Stimulated activated naive CD8-positive, alpha-beta T cell treated with anti-CD3 and anti-CD28 coated beads, Interleukin-15, Interleukin-2, amounts not matched to agents 100 ng/mL and 50 ng/mL, for 24 hours (primary cell): ENCODE measurements at regions not wholly inside any gene's neighbourhood (a gene's known extent, or its start where the extent isn't known, plus 50 kb on each side); places are given as distances from the start of the nearest gene placed in this dataset.
"Not testable (repeated sequence)": the region's sequence is repeated elsewhere in the genome, so short reads cannot be mapped to it uniquely, and the experiment has no call there.

Experiments used
- H3K27ac Mint-ChIP-seq: one replicate; pipeline ENCODE4 v1.8.0; 2021; ENCODE audit warnings: mild to moderate bottlenecking, mixed read lengths
- H3K27me3 Mint-ChIP-seq: one replicate; pipeline ENCODE4 v1.8.0; 2021; ENCODE audit warnings: mixed read lengths
- H3K36me3 Mint-ChIP-seq: one replicate; pipeline ENCODE4 v1.8.0; 2021; ENCODE audit warnings: low read depth, mixed read lengths
- H3K4me1 Mint-ChIP-seq: one replicate; pipeline ENCODE4 v1.8.0; 2021; ENCODE audit warnings: low read depth, mixed read lengths
- H3K4me3 Mint-ChIP-seq: one replicate; pipeline ENCODE4 v1.8.0; 2021; ENCODE audit warnings: mild to moderate bottlenecking, mixed read lengths
- H3K9me3 Mint-ChIP-seq: one replicate; pipeline ENCODE4 v1.8.0; 2021; ENCODE audit warnings: mixed read lengths

DNA sequence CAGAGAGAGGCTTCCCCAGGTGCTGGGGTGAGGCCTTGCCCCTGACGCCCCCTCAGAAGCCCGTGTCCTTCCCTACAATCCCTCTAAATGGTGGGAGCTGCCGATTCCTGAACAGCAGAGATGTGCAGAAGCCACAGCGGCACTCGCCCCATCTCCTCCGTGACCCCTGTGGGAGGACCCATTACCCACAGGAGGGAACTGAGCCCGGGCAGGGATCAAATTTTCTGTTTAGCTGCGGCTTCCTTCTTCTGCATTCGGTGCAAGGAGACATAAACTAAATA, 181.2 kb upstream of the RAB6C start:
- H3K27ac Mint-ChIP-seq: no peak overlapping the region
- H3K36me3 Mint-ChIP-seq: no peaks in the 10 kb centered on the region
- H3K4me1 Mint-ChIP-seq: no peaks in the 10 kb centered on the region
- H3K9me3 Mint-ChIP-seq: no peaks in the 10 kb centered on the region
- H3K27me3 Mint-ChIP-seq: no peaks in the 10 kb centered on the region
- H3K4me3 Mint-ChIP-seq: no peak overlapping the region

DNA sequence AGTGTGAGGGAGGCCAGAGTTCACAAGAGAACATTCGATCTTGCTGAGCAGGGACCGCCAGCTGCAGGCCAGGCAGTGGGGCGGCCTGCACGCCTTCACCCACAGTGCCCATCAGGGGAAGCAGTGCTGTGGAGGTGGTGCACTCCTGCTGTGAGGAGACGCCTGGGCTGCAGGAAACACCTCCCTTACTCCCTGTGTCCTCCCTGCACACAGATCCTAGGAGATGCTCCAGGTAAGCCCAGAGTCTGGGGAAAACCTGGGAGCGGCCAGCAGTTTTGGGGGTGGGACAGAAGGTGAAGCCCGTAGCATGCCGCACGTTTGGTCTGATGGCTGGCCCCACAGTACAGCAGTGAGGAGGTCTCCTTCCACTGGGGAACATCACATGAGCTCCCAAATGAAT, 180.8 kb upstream of the RAB6C start:
- Mint-ChIP-seq H3K36me3 (no peaks in the 10 kb centered on the region), H3K9me3 (no peaks in the 10 kb centered on the region), H3K4me1 (no peaks in the 10 kb centered on the region), H3K27ac (no peak overlapping the region), H3K27me3 (no peaks in the 10 kb centered on the region), H3K4me3 (no peak overlapping the region)

DNA sequence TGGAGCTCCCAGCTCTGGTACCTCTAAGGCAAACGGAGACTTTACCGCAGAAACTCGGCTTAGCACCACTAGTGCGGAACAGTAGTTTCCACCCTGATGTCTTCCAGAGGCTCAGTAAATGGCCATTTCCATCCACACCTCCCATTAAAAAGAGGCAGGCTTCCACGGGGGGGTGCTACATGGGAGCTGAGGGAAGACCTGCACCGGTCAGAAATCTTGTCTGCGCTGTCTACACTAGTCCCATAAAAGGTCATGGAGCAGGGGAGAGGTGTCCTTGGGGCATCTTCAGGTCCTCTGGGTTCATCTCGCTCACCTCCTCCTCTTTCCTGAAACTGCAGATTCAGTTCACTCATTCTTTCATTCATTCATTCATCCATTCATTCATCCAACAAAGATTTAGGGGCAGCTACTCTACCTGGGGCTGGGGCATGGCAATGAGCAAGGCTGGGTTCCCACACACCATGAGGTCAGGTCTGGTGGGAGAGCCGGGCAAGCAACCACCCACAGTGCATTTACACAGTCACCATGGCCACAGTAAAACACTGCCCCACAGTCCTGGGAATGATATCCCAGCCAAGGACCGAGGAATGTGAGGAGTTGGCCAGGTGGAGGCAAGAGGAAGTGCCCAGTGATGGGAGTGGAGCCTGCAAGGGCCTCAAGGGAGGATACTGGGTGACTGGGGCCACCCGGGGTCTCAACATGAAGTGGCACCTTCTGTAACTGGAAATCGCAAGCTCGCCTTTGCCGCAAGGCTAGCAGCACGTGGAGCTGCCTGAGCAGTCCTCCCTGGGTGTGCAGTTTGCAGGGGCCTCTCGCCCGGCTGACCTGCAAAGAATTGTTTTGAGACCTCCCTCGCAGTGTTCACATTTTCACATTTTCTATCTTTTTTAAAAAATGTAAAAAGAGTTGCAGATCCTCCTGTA, 180.2 kb upstream of the RAB6C start:
- Mint-ChIP-seq H3K27ac (no peak overlapping the region), H3K4me1 (no peaks in the 10 kb centered on the region), H3K36me3 (no peaks in the 10 kb centered on the region), H3K4me3 (no peak overlapping the region), H3K27me3 (no peaks in the 10 kb centered on the region), H3K9me3 (no peaks in the 10 kb centered on the region)

DNA sequence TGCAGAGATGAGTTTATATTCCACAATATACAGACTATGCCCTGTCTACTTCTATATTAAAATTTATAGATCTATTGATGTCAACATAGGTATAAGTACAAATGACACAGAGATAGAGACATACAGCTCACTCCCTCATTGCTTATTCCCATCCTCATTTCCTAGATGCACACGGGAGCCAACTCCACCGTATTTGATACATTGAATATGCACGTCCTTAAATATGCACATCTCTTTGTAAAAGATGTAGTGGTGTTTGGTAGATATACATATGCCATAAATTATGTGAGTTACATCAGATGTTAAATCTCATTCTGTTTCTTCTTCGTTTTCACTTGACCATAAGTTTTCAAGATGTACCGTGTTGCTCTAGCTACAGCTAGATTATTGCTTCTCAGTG, 179.2 kb upstream of the RAB6C start:
- Mint-ChIP-seq H3K4me1 (no peaks in the 10 kb centered on the region), H3K36me3 (no peaks in the 10 kb centered on the region), H3K27me3 (no peaks in the 10 kb centered on the region), H3K9me3 (no peaks in the 10 kb centered on the region), H3K27ac (no peak overlapping the region), H3K4me3 (no peak overlapping the region)

DNA sequence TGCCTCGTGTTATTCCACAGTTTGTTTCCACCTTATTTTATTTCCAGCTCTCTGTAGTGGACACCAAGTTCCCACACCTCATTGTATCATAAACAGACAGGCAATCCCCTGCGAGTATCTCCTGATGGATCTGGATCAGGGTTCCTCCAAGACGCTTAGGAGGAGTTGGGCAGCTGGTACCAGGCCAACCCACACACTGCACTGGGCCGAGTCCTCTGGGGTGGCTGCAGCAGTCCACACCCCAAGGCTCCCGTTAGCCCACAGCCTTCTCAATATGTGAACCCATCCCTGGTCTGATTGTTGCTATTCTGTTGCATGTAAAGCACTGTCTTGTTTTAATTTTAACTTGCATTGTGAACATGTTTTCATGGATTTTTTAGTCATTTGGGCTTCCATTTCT, 178.8 kb upstream of the RAB6C start:
- H3K4me3 Mint-ChIP-seq: no peak overlapping the region
- H3K9me3 Mint-ChIP-seq: no peaks in the 10 kb centered on the region
- no peaks in the 10 kb centered on the region for H3K4me1 Mint-ChIP-seq
- H3K36me3 Mint-ChIP-seq: no peaks in the 10 kb centered on the region
- H3K27ac Mint-ChIP-seq: no peak overlapping the region
- H3K27me3 Mint-ChIP-seq: no peaks in the 10 kb centered on the region

DNA sequence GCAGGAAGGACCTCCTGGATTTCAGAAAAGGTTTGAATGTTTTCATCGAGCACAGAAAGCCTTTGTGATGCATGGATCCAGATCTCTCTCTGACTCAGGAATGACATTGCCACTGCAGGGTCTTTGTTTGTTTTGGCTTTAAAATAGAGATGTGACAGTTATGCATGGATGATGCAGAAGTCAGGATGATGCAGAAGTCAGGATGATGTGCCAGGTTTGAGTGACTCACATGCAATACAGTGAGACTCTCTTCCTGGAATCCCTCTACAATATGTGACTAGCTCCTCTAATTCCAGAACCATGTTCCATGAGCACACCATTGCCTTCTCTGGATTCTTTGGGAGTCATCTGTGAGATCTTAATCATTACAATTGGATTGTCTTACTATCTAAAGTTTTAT, 177.9 kb upstream of the RAB6C start:
- Mint-ChIP-seq H3K27me3 (no peaks in the 10 kb centered on the region), H3K4me1 (no peaks in the 10 kb centered on the region), H3K36me3 (no peaks in the 10 kb centered on the region), H3K4me3 (no peak overlapping the region), H3K9me3 (no peaks in the 10 kb centered on the region), H3K27ac (no peak overlapping the region)

DNA sequence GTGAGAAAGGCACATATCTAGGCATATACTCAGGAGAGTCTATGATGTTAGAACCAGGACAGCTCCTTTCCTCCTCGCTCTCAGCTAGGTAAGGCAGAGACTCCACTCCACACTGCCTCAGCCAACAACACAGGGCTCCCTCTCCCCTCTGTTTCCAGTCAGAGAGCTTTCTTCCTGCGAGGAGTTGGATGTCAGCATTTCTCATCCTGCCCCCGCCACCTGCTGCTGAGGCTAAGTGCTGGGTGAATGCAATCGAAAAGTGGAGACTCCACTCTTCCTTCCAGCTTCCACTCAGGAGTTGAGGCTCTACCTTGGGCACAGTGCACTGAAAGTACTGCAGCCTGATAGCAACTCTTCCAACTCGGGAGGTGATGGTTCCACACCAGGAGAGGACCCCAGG, 177.2 kb upstream of the RAB6C start:
- Mint-ChIP-seq H3K27me3 (no peaks in the 10 kb centered on the region), H3K4me3 (no peak overlapping the region), H3K9me3 (no peaks in the 10 kb centered on the region), H3K27ac (no peak overlapping the region), H3K4me1 (no peaks in the 10 kb centered on the region), H3K36me3 (no peaks in the 10 kb centered on the region)

DNA sequence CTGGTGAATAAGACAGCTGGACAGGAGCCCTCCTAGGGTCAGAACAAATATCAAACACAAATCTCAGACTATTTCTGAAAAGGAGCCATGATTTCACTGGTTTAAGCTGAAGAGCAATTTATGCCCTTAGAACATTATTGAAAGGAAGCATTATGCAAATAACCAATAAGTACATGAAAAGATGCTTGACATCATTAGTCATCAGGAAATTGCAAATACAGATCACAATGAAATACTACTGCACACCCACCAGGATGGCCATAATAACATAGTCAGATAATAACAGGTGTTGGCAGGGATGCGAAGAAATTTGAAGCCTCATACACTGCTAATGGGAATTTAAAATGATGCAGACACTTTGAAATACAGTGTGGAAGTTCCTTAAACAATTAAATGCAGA, 176.4 kb upstream of the RAB6C start:
- H3K27ac Mint-ChIP-seq: no peak overlapping the region
- no peaks in the 10 kb centered on the region for H3K9me3 Mint-ChIP-seq
- H3K4me3 Mint-ChIP-seq: no peak overlapping the region
- H3K36me3 Mint-ChIP-seq: no peaks in the 10 kb centered on the region
- no peaks in the 10 kb centered on the region for H3K4me1 Mint-ChIP-seq
- no peaks in the 10 kb centered on the region for H3K27me3 Mint-ChIP-seq

DNA sequence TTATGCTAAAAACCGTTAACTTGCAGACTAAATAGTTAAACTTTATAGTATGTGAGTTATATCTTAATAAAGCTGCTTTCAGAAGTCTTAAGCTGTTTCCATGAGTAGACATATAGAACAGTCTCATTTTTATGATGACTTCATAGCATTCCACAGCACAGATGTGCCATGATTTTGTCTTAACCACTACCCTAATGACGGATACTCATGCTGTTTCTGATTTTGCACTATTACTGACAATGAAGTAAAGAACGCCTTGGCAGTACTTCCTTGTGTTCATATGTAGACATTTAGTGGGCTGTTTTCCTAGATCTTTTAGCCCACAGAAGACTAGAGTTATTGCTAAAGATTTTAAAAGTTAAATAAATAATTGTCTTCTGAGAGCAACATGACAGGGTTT, 175.6 kb upstream of the RAB6C start:
- H3K27ac Mint-ChIP-seq: no peak overlapping the region
- H3K36me3 Mint-ChIP-seq: no peaks in the 10 kb centered on the region
- no peaks in the 10 kb centered on the region for H3K9me3 Mint-ChIP-seq
- H3K27me3 Mint-ChIP-seq: no peaks in the 10 kb centered on the region
- H3K4me1 Mint-ChIP-seq: no peaks in the 10 kb centered on the region
- no peak overlapping the region for H3K4me3 Mint-ChIP-seq

DNA sequence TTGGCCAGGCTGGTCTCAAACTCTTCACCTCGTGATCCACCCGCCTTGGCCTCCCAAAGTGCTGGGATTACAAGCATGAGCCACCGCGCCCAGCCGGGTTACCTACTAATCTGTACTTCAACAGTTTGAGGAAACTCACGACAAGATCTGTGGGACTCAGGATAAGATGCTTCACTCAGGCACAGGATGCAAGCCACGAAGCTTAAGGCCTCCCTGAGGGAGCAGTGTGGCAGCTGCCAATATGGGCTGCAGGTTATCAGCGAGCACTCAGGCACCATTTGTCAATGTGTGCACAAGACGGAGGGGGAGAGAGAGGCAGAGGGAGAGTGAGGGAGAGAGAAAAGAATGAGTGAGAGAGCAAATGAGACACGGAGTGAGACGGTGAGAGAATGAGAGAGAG, 173.6 kb upstream of the RAB6C start:
- H3K27me3 Mint-ChIP-seq: peaks cover 6% of the 10 kb centered on the region
- H3K9me3 Mint-ChIP-seq: no peaks in the 10 kb centered on the region
- no peak overlapping the region for H3K4me3 Mint-ChIP-seq
- H3K4me1 Mint-ChIP-seq: no peaks in the 10 kb centered on the region
- H3K36me3 Mint-ChIP-seq: no peaks in the 10 kb centered on the region
- no peak overlapping the region for H3K27ac Mint-ChIP-seq

DNA sequence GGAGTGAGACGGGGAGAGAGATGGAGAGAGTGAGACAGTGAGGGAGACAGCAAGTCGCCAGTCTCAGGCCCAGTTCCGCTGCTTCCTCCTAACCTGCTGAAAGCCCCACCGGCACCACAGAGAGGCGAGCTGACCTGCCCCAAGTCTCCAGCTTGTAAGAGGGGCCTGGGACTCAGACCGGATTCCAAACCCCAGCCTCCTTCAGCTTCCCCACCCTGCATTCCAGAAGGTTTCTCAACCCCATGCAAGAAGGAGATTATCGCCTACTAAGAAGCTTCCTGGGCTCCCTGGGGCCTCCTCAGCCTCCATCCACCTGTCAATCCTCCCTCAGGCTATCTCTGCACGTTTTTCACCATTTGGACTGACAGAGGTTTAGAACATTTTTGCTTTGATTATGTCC, 173.1 kb upstream of the RAB6C start:
- Mint-ChIP-seq H3K4me3 (no peak overlapping the region), H3K36me3 (no peaks in the 10 kb centered on the region), H3K27ac (no peak overlapping the region), H3K9me3 (no peaks in the 10 kb centered on the region), H3K27me3 (peaks cover 10% of the 10 kb centered on the region), H3K4me1 (no peaks in the 10 kb centered on the region)

DNA sequence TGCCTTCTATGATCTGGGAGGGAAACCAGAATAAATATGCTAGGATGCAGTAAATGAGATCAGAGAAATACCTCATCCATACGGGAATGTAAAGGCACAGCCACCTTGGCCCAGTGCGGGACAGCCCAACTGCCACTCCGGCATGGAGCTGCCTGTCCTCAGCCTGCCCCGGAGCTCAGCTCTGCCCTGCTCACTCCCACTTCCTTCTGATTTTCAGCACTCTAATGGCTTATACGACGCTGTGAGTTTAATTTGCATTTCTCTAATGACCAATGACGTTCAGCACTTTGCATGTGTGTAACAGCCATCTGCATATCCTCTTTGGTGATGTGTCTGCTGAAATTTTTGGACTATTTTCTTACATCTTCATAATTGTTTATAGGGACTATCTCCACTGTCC, 172.5 kb upstream of the RAB6C start:
- no peaks in the 10 kb centered on the region for H3K9me3 Mint-ChIP-seq
- peaks cover under 1% of the 10 kb centered on the region for H3K4me1 Mint-ChIP-seq
- H3K27ac Mint-ChIP-seq: no peak overlapping the region
- no peak overlapping the region for H3K4me3 Mint-ChIP-seq
- H3K36me3 Mint-ChIP-seq: no peaks in the 10 kb centered on the region
- peaks cover 11% of the 10 kb centered on the region for H3K27me3 Mint-ChIP-seq

DNA sequence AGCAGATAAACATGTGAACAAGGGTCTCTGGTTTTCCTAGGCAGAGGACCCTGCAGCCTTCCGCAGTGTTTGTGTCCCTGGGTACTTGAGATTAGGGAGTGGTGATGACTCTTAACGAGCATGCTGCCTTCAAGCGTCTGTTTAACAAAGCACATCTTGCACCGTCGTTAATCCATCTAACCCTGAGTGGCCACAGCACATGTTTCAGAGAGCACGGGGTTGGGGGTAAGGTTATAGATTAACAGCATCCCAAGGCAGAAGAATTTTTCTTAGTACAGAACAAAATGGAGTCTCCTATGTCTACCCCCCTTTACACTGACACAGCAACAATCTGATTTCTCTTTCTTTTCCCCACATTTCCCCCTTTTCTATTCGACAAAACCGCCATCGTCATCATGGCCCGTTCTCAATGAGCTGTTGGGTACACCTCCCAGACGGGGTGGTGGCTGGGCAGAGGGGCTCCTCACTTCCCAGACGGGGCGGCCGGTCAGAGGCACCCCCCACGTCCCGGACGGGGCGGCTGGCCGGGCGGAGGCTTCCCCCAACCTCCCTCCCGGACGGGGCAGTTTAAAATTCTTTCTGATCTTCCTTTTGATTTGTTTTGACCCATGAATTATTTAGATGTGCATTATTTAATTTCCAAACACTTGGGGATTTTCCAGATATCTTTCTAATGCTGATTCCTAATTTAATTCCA, 171.7 kb upstream of the RAB6C start:
- not testable (repeated sequence) for H3K36me3 Mint-ChIP-seq, H3K4me3 Mint-ChIP-seq, H3K9me3 Mint-ChIP-seq, H3K4me1 Mint-ChIP-seq, H3K27ac Mint-ChIP-seq
- H3K27me3 Mint-ChIP-seq: peaks cover 11% of the 10 kb centered on the region

DNA sequence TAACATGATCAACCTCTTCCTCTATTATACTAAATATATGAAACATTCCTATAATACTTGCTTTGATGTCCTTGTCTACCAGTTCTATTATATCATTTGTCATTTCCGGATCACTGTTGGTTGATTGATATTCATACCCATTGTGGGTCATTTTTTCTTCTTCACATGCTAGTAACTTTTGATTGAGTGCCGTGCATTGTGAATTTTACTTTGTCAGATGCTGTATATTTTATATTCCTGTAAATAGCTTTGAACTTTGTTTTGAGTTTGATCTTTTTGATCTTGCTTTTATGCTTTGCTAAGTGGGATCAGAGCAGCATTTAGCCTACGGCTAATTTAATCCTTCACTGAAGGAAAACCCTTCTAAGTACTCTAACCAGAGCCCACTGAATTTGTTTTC, 168.9 kb upstream of the RAB6C start:
- H3K36me3 Mint-ChIP-seq: peaks cover 4% of the 10 kb centered on the region
- H3K27ac Mint-ChIP-seq: no peak overlapping the region
- peaks cover 18% of the 10 kb centered on the region for H3K27me3 Mint-ChIP-seq
- peaks cover 11% of the 10 kb centered on the region for H3K4me1 Mint-ChIP-seq
- peaks cover 10% of the 10 kb centered on the region for H3K9me3 Mint-ChIP-seq
- no peak overlapping the region for H3K4me3 Mint-ChIP-seq

DNA sequence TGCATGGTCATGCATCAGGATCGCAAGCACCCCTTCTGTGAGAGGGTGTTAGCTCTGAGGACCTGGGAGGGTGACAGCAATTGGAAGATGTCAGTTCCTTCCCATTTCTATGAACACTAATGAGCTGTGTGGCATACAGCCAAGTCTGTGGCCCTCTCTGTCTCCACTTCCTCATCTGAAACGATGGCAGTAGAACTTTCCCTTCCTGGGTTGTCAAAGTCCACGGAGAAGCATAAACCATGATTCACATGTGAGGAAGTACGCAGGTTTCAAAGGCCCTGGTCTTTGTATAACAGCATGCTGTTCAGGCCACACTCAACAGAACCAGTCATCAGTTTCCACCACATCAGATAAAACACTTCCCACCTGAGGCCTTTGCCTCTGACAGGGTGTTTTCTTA, 167.4 kb upstream of the RAB6C start:
- H3K36me3 Mint-ChIP-seq: peaks cover 4% of the 10 kb centered on the region
- peaks cover 18% of the 10 kb centered on the region for H3K27me3 Mint-ChIP-seq
- no peak overlapping the region for H3K27ac Mint-ChIP-seq

DNA sequence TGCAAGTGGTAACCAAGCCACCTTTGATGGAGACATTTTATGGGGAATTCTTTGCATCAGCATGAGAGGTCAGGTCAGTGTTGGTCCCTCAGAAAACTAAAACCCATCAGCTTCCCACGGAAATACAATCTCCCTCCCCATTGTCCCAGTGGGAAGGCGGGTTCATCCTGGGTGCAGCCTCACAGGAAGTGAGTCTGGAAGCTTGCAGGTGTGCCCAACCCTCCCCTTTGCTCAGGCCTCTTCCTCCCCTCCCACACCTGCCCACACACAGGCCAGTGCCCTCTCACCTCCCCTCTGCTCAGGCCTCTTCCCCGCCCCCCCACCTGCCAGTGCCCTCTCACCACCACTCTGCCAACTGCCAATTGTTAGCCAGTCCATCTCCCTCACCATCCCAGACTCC, 166.8 kb upstream of the RAB6C start:
- Mint-ChIP-seq H3K4me3 (no peak overlapping the region), H3K27me3 (peaks cover 18% of the 10 kb centered on the region), H3K9me3 (peaks cover 13% of the 10 kb centered on the region), H3K4me1 (peaks cover 11% of the 10 kb centered on the region), H3K27ac (no peak overlapping the region), H3K36me3 (peaks cover 4% of the 10 kb centered on the region)

More for the DNA sequence above, 167.4 kb upstream of the RAB6C start:
- peaks cover 13% of the 10 kb centered on the region for H3K9me3 Mint-ChIP-seq
- no peak overlapping the region for H3K4me3 Mint-ChIP-seq
- peaks cover 11% of the 10 kb centered on the region for H3K4me1 Mint-ChIP-seq
